B cell (primary cell): ENCODE measurements at regions not wholly inside any gene's neighbourhood (a gene's known extent, or its start where the extent isn't known, plus 50 kb on each side); places are given as distances from the start of the nearest gene placed in this dataset.
A peak's percentile ranks its signal among the peaks of the same experiment; 100 is the strongest.

Experiments used
- ATAC-seq: fragments of 200-7000 bp; cut with Tn5 transposase; one replicate; pipeline ENCODE4 v1.10.0; 2021; ENCODE audit warnings: low read depth, mild to moderate bottlenecking, moderate number of reproducible peaks, moderate library complexity
- CTCF ChIA-PET: fragments of 350-600 bp; sonication (Branson Sonifier 250); formaldehyde crosslinking; loops from one replicate; lab custom pipeline; 2021; ENCODE audit warnings: antibody characterized with exemption, inconsistent platforms; lab: Charles Lee
- POLR2A ChIA-PET: fragments of 350-600 bp; sonication (Branson Sonifier 250); formaldehyde crosslinking; loops from one replicate; lab custom pipeline; 2021; ENCODE audit warnings: antibody characterized with exemption; lab: Charles Lee
- DNase-seq: peaks from one replicate; pipeline ENCODE4 v3.0.0; 2013
- H2AFZ ChIP-seq: 2 replicates; pipeline ENCODE4 v1.6.1; 2012; ENCODE audit warnings: mild to moderate bottlenecking, low read depth, low read length; ENCODE audit not compliant: insufficient read depth, poor library complexity, severe bottlenecking
- H3K27ac ChIP-seq, 2 donors: 1 replicate in 1 of 2; 2 replicates in 1 of 2; pipeline ENCODE4 v1.5.1; 2012 to 2013; ENCODE audit warnings: low read length in 2 of 2, mild to moderate bottlenecking in 2 of 2, moderate library complexity in 1 of 2
- H3K27me3 ChIP-seq, 4 experiments: fragments of 200-600 bp in 1 of 4; sonication (generic) in 1 of 4; replicated peaks in 1 of 4; 1 replicate in 2 of 4; 2 replicates in 2 of 4; pipeline versions ENCODE4 v1.6.1 to v1.7.0; 2013 to 2016; ENCODE audit warnings: low read length in 3 of 4, mild to moderate bottlenecking in 2 of 4, mixed read lengths in 1 of 4, moderate library complexity in 1 of 4; ENCODE audit not compliant: insufficient read depth in 4 of 4, control insufficient read depth in 3 of 4; ENCODE audit errors: control extremely low read depth in 1 of 4
- H3K36me3 ChIP-seq, 2 experiments: replicated peaks in 1 of 2; 1 replicate in 1 of 2; 2 replicates in 1 of 2; pipeline versions ENCODE4 v1.6.1 to v1.7.1; 2013; ENCODE audit warnings: low read length in 1 of 2; ENCODE audit not compliant: insufficient read depth in 2 of 2, control insufficient read depth in 1 of 2; ENCODE audit errors: control extremely low read depth in 1 of 2, extremely low read depth in 1 of 2
- H3K4me1 ChIP-seq, 2 donors: fragments of 200-600 bp in 1 of 2; sonication (generic) in 1 of 2; 1 replicate in 1 of 2; 2 replicates in 1 of 2; pipeline versions ENCODE4 v1.5.1 to v1.6.1; 2013 to 2017; ENCODE audit warnings: low read length in 2 of 2; ENCODE audit not compliant: control insufficient read depth in 2 of 2, insufficient read depth in 2 of 2
- H3K4me2 ChIP-seq: replicated peaks from 2 replicates; pipeline ENCODE3; 2012; ENCODE audit warnings: mild to moderate bottlenecking, low read depth, low read length; ENCODE audit not compliant: poor library complexity, severe bottlenecking
- H3K4me3 ChIP-seq, 5 experiments: fragments of 200-600 bp in 1 of 5; sonication (generic) in 1 of 5; 1 replicate in 3 of 5; 2 replicates in 2 of 5; pipeline versions ENCODE4 v1.5.1 to v1.7.0; 2011 to 2016; ENCODE audit warnings: low read length in 4 of 5, mild to moderate bottlenecking in 4 of 5, low read depth in 2 of 5, control low read depth in 1 of 5, moderate library complexity in 1 of 5; ENCODE audit not compliant: insufficient read depth in 1 of 5; ENCODE audit errors: control extremely low read depth in 1 of 5, extremely low read depth in 1 of 5
- H3K79me2 ChIP-seq: fragments of 200-600 bp; sonication (generic); one replicate; pipeline ENCODE4 v1.6.0; 2016; ENCODE audit warnings: low read length; ENCODE audit not compliant: control insufficient read depth, insufficient read depth
- H3K9ac ChIP-seq: fragments of 200-600 bp; sonication (generic); 2 replicates; pipeline ENCODE4 v1.6.1; 2017; ENCODE audit warnings: mild to moderate bottlenecking, low read length, moderate library complexity
- H3K9me3 ChIP-seq, 3 donors: one replicate each; pipeline versions ENCODE4 v1.6.1 to v1.7.1; 2013; ENCODE audit warnings: low read length in 2 of 3; ENCODE audit not compliant: control insufficient read depth in 2 of 3, insufficient read depth in 1 of 3; ENCODE audit errors: control extremely low read depth in 1 of 3
- H4K20me1 ChIP-seq: 2 replicates; pipeline ENCODE4 v1.6.0; 2012; ENCODE audit warnings: mild to moderate bottlenecking, low read length; ENCODE audit not compliant: insufficient read depth, control insufficient read depth, poor library complexity, severe bottlenecking
- H3K27ac Mint-ChIP-seq: one replicate; pipeline ENCODE4 v1.8.0; 2021; ENCODE audit warnings: mixed read lengths
- H3K27me3 Mint-ChIP-seq: one replicate; pipeline ENCODE4 v1.8.0; 2021; ENCODE audit warnings: mixed read lengths
- H3K4me1 Mint-ChIP-seq: one replicate; pipeline ENCODE4 v1.8.0; 2021; ENCODE audit warnings: mixed read lengths
- H3K4me3 Mint-ChIP-seq: one replicate; pipeline ENCODE4 v1.8.0; 2021; ENCODE audit warnings: mixed read lengths
- H3K9me3 Mint-ChIP-seq: one replicate; pipeline ENCODE4 v1.8.0; 2022; ENCODE audit warnings: mixed read lengths; ENCODE audit not compliant: insufficient read depth
- CTCF ChIP-seq: fragments of 200-600 bp; IDR thresholded peaks from one replicate; pipeline ENCODE4 v1.8.0; 2022; ENCODE audit warnings: antibody characterized with exemption, mild to moderate bottlenecking
- EZH2 ChIP-seq: IDR thresholded peaks from 2 replicates; pipeline ENCODE4 v1.6.1; 2012; ENCODE audit warnings: borderline replicate concordance, low read depth, mild to moderate bottlenecking, moderate library complexity, low read length; ENCODE audit not compliant: insufficient read depth, poor library complexity, severe bottlenecking
- WGBS: methylation state at CpG from one replicate; pipeline ENCODE4 v1.1.5; 2013; ENCODE audit warnings: missing lambda C conversion rate; ENCODE audit not compliant: insufficient coverage; 5-methylcytosine and 5-hydroxymethylcytosine counted together
- intact Hi-C: fragments of 100-400 bp; cut with micrococcal nuclease; formaldehyde crosslinking; loops from one replicate; pipeline ENCODE4 v1.10.0; 2022

GRCh38 chr3:107884719-107885460, 205.9 kb downstream of the CD47 start:
- 100% methylated on average over 1 of the region's 2 CpGs for WGBS
- Histone ChIP-seq H3K4me2 (no peak overlapping the region), H3K27me3 (peaks cover 0 to 3% (median 1%) of the 10 kb centered on the region in 4 experiments), H3K9ac (no peak overlapping the region), H3K4me3 (no peak overlapping the region), H2AFZ (no peak overlapping the region), H3K9me3 (peaks cover 0 to 7% (median 0%) of the 10 kb centered on the region in 3 donors), H4K20me1 (no peaks in the 10 kb centered on the region), H3K4me1 (no peaks in the 10 kb centered on the region), H3K79me2 (no peaks in the 10 kb centered on the region), H3K27ac (no peak overlapping the region), H3K36me3 (no peaks in the 10 kb centered on the region)
- no peak overlapping the region for H3K27ac Mint-ChIP-seq
- no peak overlapping the region for H3K4me3 Mint-ChIP-seq
- ChIA-PET POLR2A (no interaction called here), CTCF (interaction anchor here (0.6 to 1.4 kb wide), 4 partner anchors 28 to 1446 kb away, joined by 3 read pairs; no protein-coding TSS in a partner anchor)
- H3K27me3 Mint-ChIP-seq = peaks cover 8% of the 10 kb centered on the region
- TF ChIP-seq CTCF (no peak), EZH2 (no peak)
- intact Hi-C loops = no loop called here
- H3K9me3 Mint-ChIP-seq = peaks cover 7% of the 10 kb centered on the region
- DNase-seq (peak; percentile 4), ATAC-seq (no peak)
- no peaks in the 10 kb centered on the region for H3K4me1 Mint-ChIP-seq

DNA sequence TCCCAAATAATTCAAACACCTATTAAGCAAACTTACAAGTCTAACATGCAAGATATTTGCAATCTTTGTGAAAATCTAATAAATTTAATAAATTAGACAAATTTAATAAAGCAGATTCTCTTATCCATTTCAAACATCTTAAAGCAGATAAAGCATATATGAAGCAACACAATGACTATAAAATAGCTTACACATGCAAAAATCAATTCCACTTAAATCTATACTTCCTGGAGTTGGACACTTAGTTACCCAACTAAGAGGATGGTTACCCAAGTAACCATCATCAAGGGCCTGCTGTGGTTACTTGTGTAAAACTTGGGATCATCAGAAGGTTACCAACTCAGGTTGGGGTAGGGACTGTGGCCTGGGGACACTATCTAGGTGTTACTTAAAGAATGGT, 206.8 kb downstream of the CD47 start:
- H3K4me2 ChIP-seq = no peak overlapping the region
- no peaks in the 10 kb centered on the region for H3K36me3 ChIP-seq
- ATAC-seq = no peak
- no peaks in the 10 kb centered on the region for H3K4me1 ChIP-seq
- peaks cover 0 to under 1% (median 0%) of the 10 kb centered on the region in 3 donors for H3K9me3 ChIP-seq
- H2AFZ ChIP-seq = no peak overlapping the region
- ChIA-PET CTCF (interaction anchor here (1.4 to 1.6 kb wide), 2 partner anchors 11 to 27 kb away, joined by 3 to 4 read pairs; no protein-coding TSS in a partner anchor), POLR2A (no interaction called here)
- no peak for DNase-seq
- intact Hi-C loops = no loop called here
- no peak overlapping the region for H3K4me3 ChIP-seq
- TF ChIP-seq CTCF (no peak), EZH2 (no peak)
- H3K27me3 ChIP-seq = no peaks in the 10 kb centered on the region
- H3K9ac ChIP-seq = no peak overlapping the region
- Mint-ChIP-seq H3K27me3 (peaks cover under 1% of the 10 kb centered on the region), H3K4me1 (no peaks in the 10 kb centered on the region), H3K27ac (no peak overlapping the region), H3K4me3 (no peak overlapping the region), H3K9me3 (peaks cover under 1% of the 10 kb centered on the region)
- H3K79me2 ChIP-seq = no peaks in the 10 kb centered on the region
- H4K20me1 ChIP-seq = no peaks in the 10 kb centered on the region
- no peak overlapping the region for H3K27ac ChIP-seq
